CD14-positive monocyte (primary cell): ENCODE measurements at regions not wholly inside any gene's neighbourhood (a gene's known extent, or its start where the extent isn't known, plus 50 kb on each side); places are given as distances from the start of the nearest gene placed in this dataset.
A peak's percentile ranks its signal among the peaks of the same experiment; 100 is the strongest.
"Not testable (repeated sequence)": the region's sequence is repeated elsewhere in the genome, so short reads cannot be mapped to it uniquely, and the experiment has no call there.

Source experiments
- DNase-seq, 3 donors: peaks; one replicate each; pipeline ENCODE4 v3.0.0-alpha.2; 2011 to 2022
- H2AFZ ChIP-seq: 2 replicates; pipeline ENCODE4 v1.6.0; 2012; ENCODE audit warnings: mild to moderate bottlenecking, low read depth, low read length, inconsistent platforms; ENCODE audit not compliant: insufficient read depth, poor library complexity, severe bottlenecking
- H3K27ac ChIP-seq, 2 donors: 1 replicate in 1 of 2; 2 replicates in 1 of 2; pipeline ENCODE4 v1.5.1; 2012 to 2013; ENCODE audit warnings: low read length in 2 of 2, control low read depth in 1 of 2, inconsistent platforms in 1 of 2, low read depth in 1 of 2, mild to moderate bottlenecking in 1 of 2
- H3K27me3 ChIP-seq, 2 donors: one replicate each; pipeline versions ENCODE4 v1.6.0 to v1.6.1; 2011 to 2013; ENCODE audit warnings: low read length in 2 of 2; ENCODE audit not compliant: control insufficient read depth in 2 of 2, insufficient read depth in 2 of 2
- H3K36me3 ChIP-seq, 2 donors: replicated peaks in 1 of 2; 1 replicate in 1 of 2; 2 replicates in 1 of 2; pipeline versions ENCODE4 v1.5.1 to v1.6.1; 2012 to 2013; ENCODE audit warnings: low read length in 2 of 2, control low read depth in 1 of 2, inconsistent platforms in 1 of 2, mild to moderate bottlenecking in 1 of 2; ENCODE audit not compliant: insufficient read depth in 2 of 2, control insufficient read depth in 1 of 2
- H3K4me1 ChIP-seq, 2 donors: 1 replicate in 1 of 2; 2 replicates in 1 of 2; pipeline versions ENCODE4 v1.5.1 to v1.6.1; 2012 to 2013; ENCODE audit warnings: low read length in 2 of 2, control low read depth in 1 of 2, inconsistent platforms in 1 of 2, mild to moderate bottlenecking in 1 of 2, moderate library complexity in 1 of 2; ENCODE audit not compliant: insufficient read depth in 2 of 2, control insufficient read depth in 1 of 2
- H3K4me2 ChIP-seq: replicated peaks from 2 replicates; pipeline ENCODE3; 2012; ENCODE audit warnings: low read length, moderate library complexity, mild to moderate bottlenecking; ENCODE audit not compliant: poor library complexity, severe bottlenecking; ENCODE audit errors: extremely low read depth
- H3K4me3 ChIP-seq, 3 experiments: fragments of 200-600 bp in 1 of 3; sonication (generic) in 1 of 3; replicated peaks in 1 of 3; 1 replicate in 2 of 3; 2 replicates in 1 of 3; pipeline ENCODE4 v1.5.1; 2011 to 2013; ENCODE audit warnings: low read length in 3 of 3, mild to moderate bottlenecking in 3 of 3, control low read depth in 2 of 3, low read depth in 2 of 3, inconsistent platforms in 1 of 3, moderate library complexity in 1 of 3
- H3K79me2 ChIP-seq: 2 replicates; pipeline ENCODE4 v1.6.0; 2012; ENCODE audit warnings: mild to moderate bottlenecking, control low read depth, inconsistent platforms, low read length, moderate library complexity; ENCODE audit not compliant: insufficient read depth
- H3K9ac ChIP-seq: 2 replicates; pipeline ENCODE4 v1.6.0; 2017; ENCODE audit warnings: low read length, mild to moderate bottlenecking; ENCODE audit not compliant: insufficient read depth, poor library complexity, severe bottlenecking
- H3K9me3 ChIP-seq, 2 donors: replicated peaks in 1 of 2; 1 replicate in 1 of 2; 2 replicates in 1 of 2; pipeline versions ENCODE4 v1.5.1 to v1.6.1; 2012 to 2013; ENCODE audit warnings: low read length in 2 of 2, control low read depth in 1 of 2; ENCODE audit not compliant: control insufficient read depth in 1 of 2, insufficient read depth in 1 of 2
- H4K20me1 ChIP-seq: 2 replicates; pipeline ENCODE4 v1.6.0; 2012; ENCODE audit warnings: mild to moderate bottlenecking, low read length, control low read depth, moderate library complexity; ENCODE audit not compliant: insufficient read depth
- H3K27ac Mint-ChIP-seq, 7 donors: one replicate each; pipeline ENCODE4 v1.8.0; 2020; ENCODE audit warnings: mild to moderate bottlenecking in 7 of 7, mixed read lengths in 7 of 7, moderate library complexity in 6 of 7, inconsistent platforms in 2 of 7
- H3K27me3 Mint-ChIP-seq, 3 donors: one replicate each; pipeline ENCODE4 v1.8.0; 2021 to 2022; ENCODE audit warnings: low read depth in 3 of 3, mild to moderate bottlenecking in 3 of 3, mixed read lengths in 3 of 3, moderate library complexity in 3 of 3, inconsistent platforms in 1 of 3
- H3K36me3 Mint-ChIP-seq, 2 donors: one replicate each; pipeline ENCODE4 v1.8.0; 2020; ENCODE audit warnings: mixed read lengths in 2 of 2, inconsistent platforms in 1 of 2, mild to moderate bottlenecking in 1 of 2
- H3K4me1 Mint-ChIP-seq: one replicate; pipeline ENCODE4 v1.8.0; 2020; ENCODE audit warnings: mild to moderate bottlenecking, mixed read lengths
- H3K4me3 Mint-ChIP-seq, 2 donors: one replicate each; pipeline ENCODE4 v1.8.0; 2020; ENCODE audit warnings: mild to moderate bottlenecking in 2 of 2, mixed read lengths in 2 of 2, moderate library complexity in 1 of 2
- H3K9me3 Mint-ChIP-seq, 7 donors: one replicate each; pipeline ENCODE4 v1.8.0; 2020 to 2022; ENCODE audit warnings: mixed read lengths in 7 of 7, mild to moderate bottlenecking in 6 of 7, moderate library complexity in 6 of 7, inconsistent platforms in 2 of 7
- CTCF ChIP-seq: fragments of 200-600 bp; IDR thresholded peaks from one replicate; pipeline ENCODE4 v1.8.0; 2022; ENCODE audit warnings: antibody characterized with exemption, mild to moderate bottlenecking
- WGBS: methylation state at CpG from one replicate; pipeline ENCODE4 v1.1.5; 2013; ENCODE audit warnings: missing lambda C conversion rate; ENCODE audit not compliant: insufficient coverage; 5-methylcytosine and 5-hydroxymethylcytosine counted together
- intact Hi-C, 2 donors: fragments of 100-400 bp; cut with micrococcal nuclease; formaldehyde crosslinking; loops; one replicate each; pipeline versions ENCODE4 v1.15.0 to v1.15.1; 2023

GRCh38 chr16:21501869-21502667, 97.3 kb upstream of the METTL9 start:
- intact Hi-C loops: no loop called here

GRCh38 chr16:21503574-21503920, 95.8 kb upstream of the METTL9 start:
- H3K27me3 ChIP-seq, H3K27me3 Mint-ChIP-seq, H3K4me3 ChIP-seq, H3K9me3 ChIP-seq, intact Hi-C loops, H2AFZ ChIP-seq, H3K36me3 ChIP-seq, H3K4me2 ChIP-seq, DNase-seq, H3K9ac ChIP-seq, H3K9me3 Mint-ChIP-seq, H3K27ac ChIP-seq: not testable (repeated sequence)
- 93% methylated on average over 6 of the region's 6 CpGs for WGBS
- peaks cover 45% of the 10 kb centered on the region for H4K20me1 ChIP-seq
- Mint-ChIP-seq H3K36me3 (peaks cover 9 to 12% of the 10 kb centered on the region in 2 donors), H3K4me3 (peak overlapping the region in 1 of 2 donors; percentile 12), H3K27ac (peak overlapping the region in 5 of 7 donors; percentile 39 to 91 (median 73)), H3K4me1 (peaks cover 27% of the 10 kb centered on the region)
- H3K79me2 ChIP-seq: peaks cover 67% of the 10 kb centered on the region
- H3K4me1 ChIP-seq: peaks cover 17 to 22% of the 10 kb centered on the region in 2 donors

More at GRCh38 chr16:21501869-21502667, 97.3 kb upstream of the METTL9 start:
- H3K36me3 ChIP-seq: no peaks in the 10 kb centered on the region
- Mint-ChIP-seq H3K9me3 (no peaks in the 10 kb centered on the region), H3K27me3 (no peaks in the 10 kb centered on the region), H3K36me3 (peaks cover 0 to 6% of the 10 kb centered on the region in 2 donors), H3K27ac (peak overlapping the region; percentile 91 to 96 (median 95)), H3K4me3 (peak overlapping the region; percentile 85 to 89), H3K4me1 (peaks cover 12% of the 10 kb centered on the region)
- peaks cover 9 to 13% of the 10 kb centered on the region in 2 donors for H3K4me1 ChIP-seq
- H3K4me2 ChIP-seq: peak overlapping the region; percentile 57
- H2AFZ ChIP-seq: peak overlapping the region; percentile 56
- WGBS: under 1% methylated on average over 76 of the region's 91 CpGs
- H3K27ac ChIP-seq: peak overlapping the region; percentile 94 to 99
- peak overlapping the region; percentile 79 to 91 (median 83) for H3K4me3 ChIP-seq
- peak; percentile 84 to 100 (median 95) for DNase-seq
- no peaks in the 10 kb centered on the region for H3K9me3 ChIP-seq
- H3K27me3 ChIP-seq: no peaks in the 10 kb centered on the region
- TF ChIP-seq CTCF: no peak
- H3K9ac ChIP-seq: peak overlapping the region; percentile 98
- H4K20me1 ChIP-seq: peaks cover 30% of the 10 kb centered on the region
- H3K79me2 ChIP-seq: peaks cover 55% of the 10 kb centered on the region

GRCh38 chr16:21503941-21504832, 95.2 kb upstream of the METTL9 start:
- H3K27me3 ChIP-seq, H2AFZ ChIP-seq, intact Hi-C loops, H3K9ac ChIP-seq, H3K36me3 ChIP-seq, H3K27ac ChIP-seq, H3K4me3 ChIP-seq, H3K9me3 Mint-ChIP-seq, H3K27me3 Mint-ChIP-seq, H3K9me3 ChIP-seq, DNase-seq, H3K4me2 ChIP-seq: not testable (repeated sequence)
- peak overlapping the region in 5 of 7 donors; percentile 15 to 91 (median 35) for H3K27ac Mint-ChIP-seq
- H3K4me1 Mint-ChIP-seq: peaks cover 31% of the 10 kb centered on the region
- peaks cover 11 to 15% of the 10 kb centered on the region in 2 donors for H3K36me3 Mint-ChIP-seq
- peaks cover 51% of the 10 kb centered on the region for H4K20me1 ChIP-seq
- peak overlapping the region in 1 of 2 donors; percentile 39 for H3K4me3 Mint-ChIP-seq
- WGBS: 99% methylated on average over 12 of the region's 17 CpGs
- peaks cover 17 to 22% of the 10 kb centered on the region in 2 donors for H3K4me1 ChIP-seq
- H3K79me2 ChIP-seq: peaks cover 70% of the 10 kb centered on the region
